Fibroblast of skin of scalp (primary cell): ENCODE measurements at regions not wholly inside any gene's neighbourhood (a gene's known extent, or its start where the extent isn't known, plus 50 kb on each side); places are given as distances from the start of the nearest gene placed in this dataset.
"Not testable (repeated sequence)": the region's sequence is repeated elsewhere in the genome, so short reads cannot be mapped to it uniquely, and the experiment has no call there.

Source experiments
- DNase-seq: peaks from one replicate; pipeline ENCODE4 v3.0.0-alpha.2; 2013

DNA sequence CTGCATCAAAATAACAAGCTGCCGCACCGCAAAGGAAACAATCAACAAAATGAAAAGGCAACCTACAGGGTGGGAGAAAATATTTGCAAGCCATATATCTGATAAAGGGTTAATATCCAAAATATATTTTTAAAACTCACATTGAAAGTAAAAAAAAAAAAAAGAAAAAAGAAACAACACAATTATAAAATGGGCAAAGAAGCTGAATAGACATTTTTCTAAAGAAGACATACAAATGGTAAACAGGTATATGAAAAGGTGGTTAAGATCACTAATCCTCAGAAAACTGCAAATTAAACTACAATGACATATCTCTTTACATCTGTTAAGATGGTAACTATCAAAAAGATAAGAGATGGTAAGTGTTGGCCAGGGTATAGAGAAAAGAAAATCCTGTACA is 105.4 kb upstream of the LY86 start:
- DNase-seq, result no peak

GRCh38 chr6:6483733-6484132 is 104.8 kb upstream of the LY86 start:
- DNase-seq, result no peak

- DNase-seq, result no peak
Measured at GRCh38 chr6:6484681-6485080, 103.8 kb upstream of the LY86 start.

- no peak for DNase-seq
Measured at GRCh38 chr6:6486595-6486994, 101.9 kb upstream of the LY86 start.

GRCh38 chr6:6491761-6492160 is 96.8 kb upstream of the LY86 start:
- no peak for DNase-seq

DNA sequence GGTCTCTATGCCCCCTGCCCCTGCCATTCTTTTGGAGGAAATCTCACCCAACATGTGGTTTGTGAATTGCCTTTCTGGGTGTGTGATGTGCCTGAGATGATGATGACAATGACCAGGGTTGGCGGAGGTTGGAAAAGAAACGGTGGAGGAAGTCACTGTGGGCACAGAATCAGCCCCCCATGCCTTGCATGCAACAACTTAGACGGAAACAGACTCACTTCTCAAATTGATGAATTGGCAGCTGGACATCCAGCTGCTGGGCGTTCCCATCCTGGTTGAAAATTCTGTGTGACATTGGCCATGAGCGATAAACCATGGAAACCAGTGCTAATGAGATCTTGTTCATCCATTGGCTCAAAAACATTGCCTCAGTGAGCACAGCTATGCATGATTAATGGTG is 95.8 kb upstream of the LY86 start:
- no peak for DNase-seq

- DNase-seq, result not testable (repeated sequence)
Measured at GRCh38 chr6:6494139-6494538, 94.4 kb upstream of the LY86 start.

- DNase-seq, result peak; percentile 61
Measured at GRCh38 chr6:6494677-6495076, 93.8 kb upstream of the LY86 start.

DNA sequence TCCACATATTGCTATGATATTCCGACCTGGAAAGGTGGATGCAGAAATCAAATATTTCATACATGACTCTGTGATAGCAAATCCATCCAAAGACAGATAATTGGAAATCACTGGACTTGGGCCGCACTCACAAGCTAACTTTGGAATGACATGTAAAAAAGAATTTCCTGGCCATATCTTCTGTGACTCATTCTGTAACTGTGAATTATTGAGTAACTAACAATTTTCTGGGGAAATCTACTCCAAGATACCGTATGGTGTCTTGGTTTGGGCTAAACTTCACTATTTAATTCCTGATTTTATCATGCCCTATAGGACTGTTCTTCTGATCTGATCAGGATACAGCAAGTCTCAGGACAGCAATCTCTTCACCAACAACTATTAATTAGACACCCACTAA is 92.7 kb upstream of the LY86 start:
- DNase-seq, result no peak

DNA sequence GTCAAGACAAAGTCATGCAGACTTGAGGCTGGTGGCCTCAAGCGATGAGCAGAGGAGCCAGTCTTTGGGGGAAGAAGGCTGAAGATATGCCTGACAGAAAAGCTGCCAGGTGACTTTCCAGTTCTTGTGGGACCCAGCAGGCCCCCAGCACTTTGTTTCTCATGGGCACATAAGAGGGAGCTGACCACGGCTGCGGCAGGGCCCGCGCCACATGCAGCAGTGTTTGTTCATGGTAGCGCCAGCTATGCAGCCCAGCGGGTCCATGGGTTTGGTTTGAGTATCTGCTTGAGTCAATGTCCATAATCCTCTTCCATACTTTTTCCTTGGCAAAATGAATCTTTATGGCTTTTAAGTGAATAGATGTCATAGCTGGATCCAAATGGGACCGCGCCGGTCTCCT is 91.0 kb upstream of the LY86 start:
- DNase-seq, result no peak

GRCh38 chr6:6497976-6498375 is 90.5 kb upstream of the LY86 start:
- DNase-seq, result no peak

GRCh38 chr6:6503191-6503590 is 85.3 kb upstream of the LY86 start:
- no peak for DNase-seq

DNA sequence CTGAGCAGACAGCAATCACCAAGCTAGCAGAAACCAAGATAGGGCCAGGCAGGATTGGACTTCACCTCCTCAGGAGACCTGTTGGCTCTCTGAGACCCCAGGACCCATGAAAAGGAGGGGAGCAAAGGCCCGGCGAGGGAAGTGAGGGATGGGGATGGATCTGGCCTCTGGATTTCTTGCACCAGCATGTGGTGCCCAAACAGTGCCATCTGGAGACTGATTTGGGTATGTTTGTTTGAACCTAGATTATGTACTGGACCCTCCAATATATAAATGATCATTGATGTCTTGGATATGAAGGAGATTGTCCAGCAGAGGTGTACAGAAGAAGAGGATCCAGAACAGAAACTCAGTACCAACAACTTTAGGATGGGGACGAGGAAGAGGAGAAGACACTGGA is 83.4 kb upstream of the LY86 start:
- no peak for DNase-seq

DNA sequence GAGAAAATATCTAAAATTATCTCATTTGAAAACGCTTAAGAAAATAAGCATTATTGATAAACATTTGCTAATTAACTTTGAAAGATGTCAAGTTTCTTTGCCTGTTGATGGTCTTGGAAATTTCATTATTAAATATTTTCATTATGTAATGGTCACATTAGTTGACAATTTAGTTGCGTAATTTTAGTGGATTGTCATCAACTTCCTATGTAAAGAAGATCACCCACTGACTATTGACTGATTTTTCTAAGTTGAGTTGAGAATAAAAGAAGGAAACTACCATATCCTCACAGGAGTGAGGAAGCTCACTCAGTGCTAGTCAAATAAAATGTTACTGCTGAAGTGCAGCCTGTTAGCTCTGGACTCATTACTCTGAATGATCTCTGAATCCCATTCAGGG is 79.9 kb upstream of the LY86 start:
- DNase-seq, result no peak

- no peak for DNase-seq
Measured at GRCh38 chr6:6509284-6509683, 79.2 kb upstream of the LY86 start.

- DNase-seq, result no peak
Measured at GRCh38 chr6:6512711-6513110, 75.8 kb upstream of the LY86 start.

- DNase-seq, result no peak
Measured at GRCh38 chr6:6515691-6516607, 72.6 kb upstream of the LY86 start.

DNA sequence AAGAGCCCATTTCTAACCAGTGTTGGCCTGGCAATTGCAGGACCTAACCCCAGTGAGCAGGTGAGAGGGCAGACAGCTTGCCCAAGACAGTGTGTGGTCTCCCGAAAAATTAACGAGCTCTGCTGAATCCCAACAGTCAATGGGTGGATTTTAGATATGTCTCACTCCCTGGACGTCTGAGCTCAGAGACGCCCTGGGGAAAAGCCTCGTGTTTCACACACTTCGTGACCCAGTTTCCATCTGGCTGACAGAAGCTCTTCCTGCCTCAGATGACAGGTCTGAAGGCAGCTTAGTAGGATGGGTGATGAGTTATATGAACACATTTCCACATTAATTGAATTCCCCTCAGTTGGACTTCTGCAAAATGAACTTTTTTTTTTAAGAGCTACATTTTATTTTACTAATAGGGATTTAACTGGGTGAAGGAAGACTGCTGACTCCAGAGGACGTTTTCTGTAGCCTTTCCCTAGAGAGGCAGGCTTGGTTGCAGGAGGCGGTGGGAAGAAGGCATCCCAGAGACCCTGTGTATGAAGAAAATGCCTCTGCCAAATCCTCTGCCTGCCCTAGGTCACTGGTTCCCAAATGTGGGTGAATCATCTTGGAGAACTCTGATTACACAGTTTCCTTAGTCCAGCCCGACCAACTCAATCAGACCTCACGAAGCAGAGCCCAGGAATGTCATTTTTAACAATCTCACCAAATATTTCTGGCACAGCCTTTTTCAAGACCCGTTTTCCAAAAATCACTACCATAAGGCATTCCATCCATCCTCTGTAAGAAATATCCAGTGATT is 71.7 kb upstream of the LY86 start:
- peak; percentile 27 for DNase-seq

GRCh38 chr6:6518631-6519427 is 69.7 kb upstream of the LY86 start:
- no peak for DNase-seq

GRCh38 chr6:6521961-6522482 is 66.5 kb upstream of the LY86 start:
- no peak for DNase-seq

- no peak for DNase-seq
Measured at GRCh38 chr6:6522709-6523108, 65.8 kb upstream of the LY86 start.

DNA sequence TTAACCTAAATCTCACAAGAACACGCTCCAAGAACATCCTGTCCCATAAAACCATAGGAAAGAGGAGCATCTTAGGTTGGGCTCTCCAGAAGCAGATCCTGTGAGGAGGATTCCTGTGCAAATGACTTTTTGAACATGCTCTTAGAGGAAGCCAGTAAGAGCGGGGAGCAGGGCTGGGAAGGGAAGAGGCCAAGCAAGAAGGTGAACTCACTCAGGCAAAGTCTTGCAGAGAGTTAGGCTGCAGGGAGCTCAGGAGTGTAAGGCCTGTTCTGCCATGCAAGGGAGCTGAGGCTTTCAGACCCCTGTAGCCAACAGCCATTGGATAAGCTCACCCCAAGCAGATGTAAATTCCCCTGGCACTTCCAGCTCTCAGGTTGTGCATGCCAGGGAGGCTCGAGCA is 63.6 kb upstream of the LY86 start:
- DNase-seq, result no peak

DNA sequence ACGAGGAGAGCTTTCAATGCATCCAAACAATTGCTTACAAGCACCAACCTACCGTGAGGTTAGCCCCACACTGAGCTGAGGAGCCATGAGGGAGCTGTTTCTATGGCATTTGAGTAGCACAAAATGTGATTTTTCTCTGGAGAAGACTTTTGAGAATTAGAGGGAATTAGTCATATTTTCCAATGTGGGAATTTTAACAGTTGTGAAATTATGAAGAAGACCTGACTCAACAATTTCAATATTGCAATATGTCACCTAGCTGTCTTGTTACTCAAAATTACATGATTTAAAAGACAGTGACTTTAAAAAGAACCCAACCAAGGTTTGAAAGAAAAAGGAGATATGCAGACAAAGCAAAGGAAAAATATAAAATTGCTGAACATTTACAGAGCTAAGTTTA is 62.6 kb upstream of the LY86 start:
- DNase-seq, result no peak
